ENCODE measurements at regions not wholly inside any gene's neighbourhood (a gene's known extent, or its start where the extent isn't known, plus 50 kb on each side); places are given as distances from the start of the nearest gene placed in this dataset.

- TF ChIP-seq CTCF (conservative IDR thresholded peaks at IDR 0.05): no peak
- no peak for TF ChIP-seq ZFX (IDR thresholded peaks at IDR 0.05)
These were observed 371.5 kb upstream of the SETBP1 start for GRCh38 chr18:44309185-44309584.
